Thymus (tissue), 11 donors: ENCODE measurements at regions not wholly inside any gene's neighbourhood (a gene's known extent, or its start where the extent isn't known, plus 50 kb on each side); places are given as distances from the start of the nearest gene placed in this dataset.
A peak's percentile ranks its signal among the peaks of the same experiment; 100 is the strongest.

ENCODE experiments used
- DNase-seq, 9 donors: peaks; one replicate each; pipeline ENCODE4 v3.0.0-alpha.2; 2013; ENCODE audit warnings: low spot score in 9 of 9, low read depth in 6 of 9, missing footprints in 1 of 9
- H3K27ac ChIP-seq, 2 donors: one replicate each; pipeline ENCODE4 v1.5.1; 2013; ENCODE audit warnings: control low read depth in 1 of 2, low read depth in 1 of 2, low read length in 1 of 2, mild to moderate bottlenecking in 1 of 2, moderate library complexity in 1 of 2
- H3K27me3 ChIP-seq, 2 donors: one replicate each; pipeline ENCODE4 v1.5.1; 2013; ENCODE audit warnings: low read length in 1 of 2; ENCODE audit not compliant: control insufficient read depth in 2 of 2, insufficient read depth in 1 of 2
- H3K36me3 ChIP-seq, 2 donors: one replicate each; pipeline ENCODE4 v1.5.1; 2013; ENCODE audit warnings: low read length in 1 of 2, mild to moderate bottlenecking in 1 of 2, moderate library complexity in 1 of 2; ENCODE audit not compliant: control insufficient read depth in 2 of 2, insufficient read depth in 2 of 2
- H3K4me1 ChIP-seq, 2 donors: one replicate each; pipeline ENCODE4 v1.5.1; 2013; ENCODE audit warnings: low read length in 2 of 2; ENCODE audit not compliant: control insufficient read depth in 2 of 2, insufficient read depth in 2 of 2
- H3K4me3 ChIP-seq, 2 donors: one replicate each; pipeline ENCODE4 v1.5.1; 2013; ENCODE audit warnings: low read length in 2 of 2, control low read depth in 1 of 2, mild to moderate bottlenecking in 1 of 2
- H3K9me3 ChIP-seq, 2 donors: one replicate each; pipeline ENCODE4 v1.5.1; 2013; ENCODE audit warnings: low read length in 1 of 2, mild to moderate bottlenecking in 1 of 2; ENCODE audit not compliant: control insufficient read depth in 2 of 2, insufficient read depth in 1 of 2
- WGBS: extraction: QIAGEN DNeasy Blood & Tissue Kit; methylation state at CpG from one replicate; pipeline ENCODE4 v1.1.7; 2013; 5-methylcytosine and 5-hydroxymethylcytosine counted together
- donor health status: healthy.

- WGBS: 96% methylated on average over 3 of the region's 3 CpGs
- Histone ChIP-seq H3K4me3 (no peak overlapping the region), H3K4me1 (no peaks in the 10 kb centered on the region), H3K27ac (no peak overlapping the region), H3K36me3 (no peaks in the 10 kb centered on the region), H3K27me3 (no peaks in the 10 kb centered on the region), H3K9me3 (no peaks in the 10 kb centered on the region)
- DNase-seq: no peak
Observed at GRCh38 chr10:52484206-52485065, 170.4 kb downstream of the DKK1 start.

GRCh38 chr10:52485462-52485861, 171.4 kb downstream of the DKK1 start:
- H3K27me3 ChIP-seq: no peaks in the 10 kb centered on the region
- DNase-seq: no peak
- H3K9me3 ChIP-seq: no peaks in the 10 kb centered on the region
- no peaks in the 10 kb centered on the region for H3K36me3 ChIP-seq
- 98% methylated on average over 1 of the region's 1 CpG for WGBS
- no peak overlapping the region for H3K4me3 ChIP-seq
- H3K4me1 ChIP-seq: no peaks in the 10 kb centered on the region
- H3K27ac ChIP-seq: no peak overlapping the region

DNA sequence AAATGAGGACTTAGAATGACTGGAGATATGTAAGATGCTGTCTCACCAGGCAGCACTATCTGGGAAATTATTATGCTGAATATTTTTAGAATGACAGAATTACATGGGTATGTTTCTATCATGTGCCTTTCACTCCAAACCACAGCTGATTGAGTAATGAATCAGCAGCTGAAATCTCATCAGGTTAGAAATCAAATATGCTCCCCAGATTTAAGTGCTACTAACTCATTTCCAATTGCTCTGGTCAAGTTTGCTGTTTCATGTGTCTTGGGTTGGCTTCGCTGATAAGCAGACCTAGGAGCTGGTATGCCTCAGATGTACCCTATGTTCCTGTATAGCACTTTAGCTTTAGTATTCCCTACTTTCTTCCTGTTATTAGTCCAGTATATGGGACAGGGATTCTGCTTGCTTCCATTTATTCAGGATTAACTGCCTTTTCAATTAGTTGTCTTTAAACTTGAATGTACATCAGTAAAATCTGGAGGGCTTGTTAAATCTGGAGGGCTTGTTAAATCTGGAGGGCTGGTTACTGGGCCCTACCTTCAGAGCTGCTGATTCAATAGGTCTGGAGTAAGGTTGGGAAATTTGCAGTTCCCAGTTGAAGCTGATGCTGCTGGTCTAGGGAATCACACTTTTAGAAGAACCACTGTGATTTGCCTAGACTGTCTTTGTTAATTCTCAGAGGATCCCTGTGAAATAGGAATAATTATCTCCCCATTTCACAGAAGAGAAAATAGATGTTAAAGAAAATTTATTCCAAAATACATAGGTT, 172.9 kb downstream of the DKK1 start:
- Histone ChIP-seq H3K4me1 (no peaks in the 10 kb centered on the region), H3K27me3 (no peaks in the 10 kb centered on the region), H3K4me3 (no peak overlapping the region), H3K27ac (no peak overlapping the region), H3K36me3 (no peaks in the 10 kb centered on the region), H3K9me3 (no peaks in the 10 kb centered on the region)
- WGBS: 98% methylated on average over 1 of the region's 1 CpG
- no peak for DNase-seq

DNA sequence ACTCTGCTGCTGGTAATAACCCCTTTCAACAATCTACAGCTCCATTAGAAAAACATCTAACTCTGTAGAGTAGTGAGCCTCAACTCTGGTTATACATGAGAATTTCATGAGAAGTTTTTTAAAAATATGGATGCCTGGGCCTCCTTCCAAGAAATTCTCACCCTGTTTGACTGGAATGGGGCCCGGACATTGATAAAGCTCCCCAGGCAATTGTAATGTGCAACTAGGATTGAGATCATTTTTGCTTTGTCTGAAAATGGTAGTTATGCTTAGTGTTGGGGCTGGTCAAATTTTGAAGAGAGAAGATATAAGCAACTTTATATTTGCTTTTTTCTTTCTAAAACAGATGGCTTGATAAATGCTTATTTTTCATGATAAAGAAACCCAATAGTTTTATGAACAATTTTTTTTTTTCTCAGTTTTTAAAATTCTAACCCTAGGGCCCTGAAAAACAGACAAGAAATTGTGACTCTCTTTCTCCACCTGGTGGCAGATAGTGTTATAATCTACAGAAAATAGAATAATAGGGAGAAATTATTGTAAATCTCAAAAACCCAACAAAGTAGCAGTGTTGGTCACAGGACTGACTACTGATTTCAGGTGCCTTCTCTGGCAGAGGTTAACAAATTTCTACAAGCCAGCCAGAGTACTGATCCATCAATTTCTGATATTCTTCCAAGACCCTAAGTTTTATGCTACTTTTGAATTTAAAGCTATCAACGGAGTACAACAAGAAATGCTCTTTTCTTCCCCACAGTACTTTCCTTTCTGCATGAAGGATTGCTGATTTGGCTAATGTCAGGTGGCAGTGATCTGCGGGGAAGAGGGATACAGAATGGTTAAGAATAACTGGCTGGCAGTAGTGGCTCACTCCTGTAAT, 174.8 kb downstream of the DKK1 start:
- Histone ChIP-seq H3K4me3 (no peak overlapping the region), H3K27me3 (no peaks in the 10 kb centered on the region), H3K9me3 (no peaks in the 10 kb centered on the region), H3K27ac (no peak overlapping the region), H3K4me1 (no peaks in the 10 kb centered on the region), H3K36me3 (no peaks in the 10 kb centered on the region)
- WGBS: 79% methylated on average over 3 of the region's 3 CpGs
- DNase-seq: peak in 4 of 9 donors; percentile 9 to 42 (median 10)

DNA sequence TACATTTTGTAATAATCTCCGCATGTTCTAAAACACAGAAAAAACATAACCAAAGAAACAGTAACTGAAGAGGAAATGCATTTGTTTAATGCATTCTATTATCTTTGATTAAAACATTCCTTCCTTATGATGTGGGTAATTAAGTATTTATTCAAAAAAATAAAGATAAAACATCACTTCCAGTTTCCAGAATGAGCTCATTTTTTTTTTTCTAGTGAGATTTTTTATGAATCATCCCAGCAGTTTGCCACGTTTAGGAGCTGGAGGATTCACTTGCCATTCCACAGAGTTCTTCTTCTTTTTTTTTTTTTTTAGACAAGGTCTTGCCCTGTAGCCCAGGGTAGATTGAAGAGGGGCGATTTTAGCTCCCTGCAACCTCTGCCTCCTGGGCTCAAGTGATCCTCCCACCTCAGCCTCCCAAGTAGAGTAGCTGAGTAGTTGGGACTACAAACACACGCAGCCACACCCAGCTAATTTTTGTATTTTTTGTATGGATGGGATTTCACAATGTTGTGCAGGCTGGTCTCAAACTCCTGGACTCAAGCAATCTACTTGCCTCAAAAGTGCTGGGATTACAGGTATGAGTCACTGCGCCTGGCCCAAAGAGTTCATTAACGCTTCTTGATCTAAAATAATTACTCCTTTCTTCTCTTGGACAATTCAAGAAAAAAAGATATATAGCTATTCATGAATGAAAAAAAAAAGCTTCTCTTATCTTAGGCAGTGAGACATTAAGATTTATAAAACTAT, 177.3 kb downstream of the DKK1 start:
- no peaks in the 10 kb centered on the region for H3K36me3 ChIP-seq
- whole genome bisulfite sequencing: 92% methylated on average over 6 of the region's 6 CpGs

GRCh38 chr10:52499281-52499680, 185.2 kb downstream of the DKK1 start:
- Histone ChIP-seq H3K27ac (no peak overlapping the region), H3K4me1 (no peaks in the 10 kb centered on the region), H3K27me3 (no peaks in the 10 kb centered on the region), H3K9me3 (no peaks in the 10 kb centered on the region), H3K36me3 (no peaks in the 10 kb centered on the region), H3K4me3 (no peak overlapping the region)
- 94% methylated on average over 7 of the region's 7 CpGs for whole genome bisulfite sequencing
- DNase-seq: no peak

More for the DNA sequence above, 177.3 kb downstream of the DKK1 start:
- Histone ChIP-seq H3K4me1 (no peaks in the 10 kb centered on the region), H3K9me3 (no peaks in the 10 kb centered on the region), H3K4me3 (no peak overlapping the region), H3K27ac (no peak overlapping the region), H3K27me3 (no peaks in the 10 kb centered on the region)
- no peak for DNase-seq

DNA sequence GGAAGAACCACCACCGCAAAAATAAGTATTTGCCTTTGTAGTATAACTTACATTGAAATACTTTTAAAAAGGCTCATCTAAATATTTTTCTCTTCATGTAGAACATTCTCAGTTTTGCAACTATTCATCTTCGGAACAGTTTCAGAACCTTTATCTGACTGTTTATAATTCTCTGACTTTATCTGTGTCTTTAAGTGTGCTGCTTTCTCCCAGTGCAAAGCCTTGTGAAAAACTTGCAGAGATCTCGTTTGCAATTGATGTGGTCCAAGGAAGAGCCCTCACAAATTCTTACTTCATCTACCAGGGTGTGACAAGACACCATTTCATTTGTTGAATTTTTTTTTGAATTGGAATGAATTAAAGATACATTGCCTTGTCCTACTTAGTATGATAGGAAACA, 186.4 kb downstream of the DKK1 start:
- 95% methylated on average over 3 of the region's 3 CpGs for WGBS
- Histone ChIP-seq H3K9me3 (no peaks in the 10 kb centered on the region), H3K27me3 (no peaks in the 10 kb centered on the region), H3K36me3 (no peaks in the 10 kb centered on the region), H3K4me1 (no peaks in the 10 kb centered on the region), H3K27ac (no peak overlapping the region), H3K4me3 (no peak overlapping the region)
- DNase-seq: no peak

DNA sequence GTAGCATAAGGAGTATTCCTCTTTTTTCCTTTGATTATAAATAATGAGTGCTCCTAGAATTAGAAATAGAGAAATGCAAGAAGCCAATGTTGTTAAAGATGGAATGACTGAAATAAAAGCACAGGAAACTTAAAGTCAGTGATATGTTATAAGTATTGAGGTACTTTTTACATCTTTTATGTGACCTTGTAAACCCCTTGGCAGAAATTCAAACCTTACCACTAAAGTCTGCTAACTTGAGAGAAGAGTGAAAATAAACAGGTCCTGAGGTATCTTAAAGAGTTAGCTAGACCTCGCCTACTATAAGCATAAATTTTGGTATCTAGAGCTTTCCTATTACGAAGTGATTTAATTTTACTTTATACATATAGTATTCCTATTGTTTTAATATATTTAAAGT, 188.2 kb downstream of the DKK1 start:
- Histone ChIP-seq H3K9me3 (no peaks in the 10 kb centered on the region), H3K27ac (no peak overlapping the region), H3K36me3 (no peaks in the 10 kb centered on the region), H3K27me3 (no peaks in the 10 kb centered on the region), H3K4me1 (no peaks in the 10 kb centered on the region), H3K4me3 (no peak overlapping the region)
- 65% methylated on average over 2 of the region's 2 CpGs for WGBS
- no peak for DNase-seq
